ENCODE measurements at regions not wholly inside any gene's neighbourhood (a gene's known extent, or its start where the extent isn't known, plus 50 kb on each side); places are given as distances from the start of the nearest gene placed in this dataset.

DNA sequence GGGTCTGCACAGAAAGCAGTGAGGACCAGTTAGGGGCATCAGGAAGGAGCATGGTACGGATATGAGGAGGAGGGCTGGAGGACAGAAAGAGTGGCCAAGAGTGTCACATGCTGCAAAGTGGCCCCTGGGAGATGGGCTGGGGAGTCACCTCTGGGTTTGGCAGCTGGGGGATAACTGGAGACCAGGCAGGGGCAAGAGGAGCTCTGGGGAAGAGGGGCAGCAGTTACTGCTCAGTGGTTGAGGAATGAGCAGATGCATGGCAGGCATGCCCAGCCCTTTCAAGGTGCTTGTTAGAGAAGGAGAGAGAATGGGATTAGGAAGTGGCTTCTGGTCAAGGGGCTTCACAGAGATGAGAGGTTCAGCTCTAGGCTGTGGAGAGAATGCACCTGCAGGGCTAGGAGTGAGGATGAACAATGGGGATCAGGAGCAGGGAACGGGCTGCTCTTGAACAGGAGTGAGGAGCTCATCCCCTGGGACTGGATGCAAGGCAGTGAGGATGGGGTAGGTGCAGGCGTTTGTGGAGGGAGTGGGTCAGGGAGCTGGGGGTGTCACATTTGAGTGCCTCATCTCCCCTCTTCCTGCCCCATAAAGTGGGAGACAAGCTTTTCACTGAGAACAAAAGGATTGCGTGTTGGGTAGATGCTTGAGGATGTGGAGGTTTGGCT, 127.5 kb downstream of the PAPOLA start:
- DNase-seq (ENCODE audit: low read depth), result no peak
- POLR2A ChIA-PET, result no interaction called here
- no peak overlapping the region for H3K4me3 ChIP-seq (ENCODE audit: low read depth, low read length)
- no peaks in the 10 kb centered on the region for H3K27me3 ChIP-seq (ENCODE audit: control insufficient read depth, insufficient read depth, low read length)
- TF ChIP-seq, protein P1, sequence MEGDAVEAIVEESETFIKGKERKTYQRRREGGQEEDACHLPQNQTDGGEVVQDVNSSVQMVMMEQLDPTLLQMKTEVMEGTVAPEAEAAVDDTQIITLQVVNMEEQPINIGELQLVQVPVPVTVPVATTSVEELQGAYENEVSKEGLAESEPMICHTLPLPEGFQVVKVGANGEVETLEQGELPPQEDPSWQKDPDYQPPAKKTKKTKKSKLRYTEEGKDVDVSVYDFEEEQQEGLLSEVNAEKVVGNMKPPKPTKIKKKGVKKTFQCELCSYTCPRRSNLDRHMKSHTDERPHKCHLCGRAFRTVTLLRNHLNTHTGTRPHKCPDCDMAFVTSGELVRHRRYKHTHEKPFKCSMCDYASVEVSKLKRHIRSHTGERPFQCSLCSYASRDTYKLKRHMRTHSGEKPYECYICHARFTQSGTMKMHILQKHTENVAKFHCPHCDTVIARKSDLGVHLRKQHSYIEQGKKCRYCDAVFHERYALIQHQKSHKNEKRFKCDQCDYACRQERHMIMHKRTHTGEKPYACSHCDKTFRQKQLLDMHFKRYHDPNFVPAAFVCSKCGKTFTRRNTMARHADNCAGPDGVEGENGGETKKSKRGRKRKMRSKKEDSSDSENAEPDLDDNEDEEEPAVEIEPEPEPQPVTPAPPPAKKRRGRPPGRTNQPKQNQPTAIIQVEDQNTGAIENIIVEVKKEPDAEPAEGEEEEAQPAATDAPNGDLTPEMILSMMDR (IDR thresholded peaks at IDR 0.05; ENCODE audit: insufficient read depth, low read depth, low read length), result no peak
- CTCF ChIA-PET, result no interaction called here
- H3K36me3 ChIP-seq (ENCODE audit: control insufficient read depth, insufficient read depth, low read length), result no peaks in the 10 kb centered on the region

DNA sequence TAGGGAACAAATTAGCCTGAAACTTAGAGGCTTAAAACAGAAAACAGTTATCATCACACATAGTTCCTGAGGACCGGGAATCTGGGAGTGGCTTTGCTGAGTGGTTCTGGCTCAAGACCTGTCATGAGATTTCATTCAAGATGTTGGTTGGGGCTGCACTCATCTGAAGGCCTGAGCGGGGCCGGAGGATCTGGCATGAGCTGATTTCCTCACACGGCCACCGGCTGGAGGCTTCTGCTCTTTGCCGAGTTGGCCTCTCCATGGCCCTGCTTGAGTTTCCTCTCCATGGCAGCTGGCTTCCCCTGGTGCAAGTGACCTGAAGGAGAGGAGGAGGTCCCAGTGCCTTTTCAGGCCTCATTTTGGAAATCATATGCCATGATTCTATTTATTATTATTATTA, 128.1 kb downstream of the PAPOLA start:
- Histone ChIP-seq H3K4me3 (ENCODE audit: low read depth, low read length) (no peak overlapping the region), H3K27me3 (ENCODE audit: control insufficient read depth, insufficient read depth, low read length) (no peaks in the 10 kb centered on the region), H3K36me3 (ENCODE audit: control insufficient read depth, insufficient read depth, low read length) (no peaks in the 10 kb centered on the region)
- no peak for DNase-seq (ENCODE audit: low read depth)
- POLR2A ChIA-PET, result no interaction called here
- CTCF ChIA-PET, result no interaction called here
- TF ChIP-seq, protein P1 (IDR thresholded peaks at IDR 0.05; ENCODE audit: insufficient read depth, low read depth, low read length), result no peak

DNA sequence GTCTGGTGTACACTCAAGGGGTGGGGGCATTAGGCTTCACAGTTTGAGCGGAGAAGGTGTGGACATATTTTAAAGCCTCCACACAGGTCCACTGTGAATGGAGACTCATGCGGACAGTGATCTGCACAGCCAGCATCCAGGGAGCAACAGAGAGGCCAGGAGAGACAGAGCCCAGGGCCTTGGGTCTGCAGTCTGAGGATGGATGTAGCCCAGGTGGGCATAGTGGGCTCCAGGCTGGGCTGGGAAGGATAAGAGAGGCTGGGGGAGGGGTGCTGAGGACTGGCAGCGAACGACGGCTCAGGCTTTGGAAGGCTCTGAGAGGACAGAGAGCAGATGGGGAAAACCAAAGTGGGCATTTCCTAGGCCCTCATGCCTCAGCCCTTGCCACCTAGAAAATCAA, 128.8 kb downstream of the PAPOLA start:
- no peaks in the 10 kb centered on the region for H3K36me3 ChIP-seq (ENCODE audit: control insufficient read depth, insufficient read depth, low read length)
- ChIA-PET CTCF (no interaction called here), POLR2A (no interaction called here)
- TF ChIP-seq, protein P1 (IDR thresholded peaks at IDR 0.05; ENCODE audit: insufficient read depth, low read depth, low read length), result no peak
- H3K4me3 ChIP-seq (ENCODE audit: low read depth, low read length), result no peak overlapping the region
- DNase-seq (ENCODE audit: low read depth), result no peak
- no peaks in the 10 kb centered on the region for H3K27me3 ChIP-seq (ENCODE audit: control insufficient read depth, insufficient read depth, low read length)

DNA sequence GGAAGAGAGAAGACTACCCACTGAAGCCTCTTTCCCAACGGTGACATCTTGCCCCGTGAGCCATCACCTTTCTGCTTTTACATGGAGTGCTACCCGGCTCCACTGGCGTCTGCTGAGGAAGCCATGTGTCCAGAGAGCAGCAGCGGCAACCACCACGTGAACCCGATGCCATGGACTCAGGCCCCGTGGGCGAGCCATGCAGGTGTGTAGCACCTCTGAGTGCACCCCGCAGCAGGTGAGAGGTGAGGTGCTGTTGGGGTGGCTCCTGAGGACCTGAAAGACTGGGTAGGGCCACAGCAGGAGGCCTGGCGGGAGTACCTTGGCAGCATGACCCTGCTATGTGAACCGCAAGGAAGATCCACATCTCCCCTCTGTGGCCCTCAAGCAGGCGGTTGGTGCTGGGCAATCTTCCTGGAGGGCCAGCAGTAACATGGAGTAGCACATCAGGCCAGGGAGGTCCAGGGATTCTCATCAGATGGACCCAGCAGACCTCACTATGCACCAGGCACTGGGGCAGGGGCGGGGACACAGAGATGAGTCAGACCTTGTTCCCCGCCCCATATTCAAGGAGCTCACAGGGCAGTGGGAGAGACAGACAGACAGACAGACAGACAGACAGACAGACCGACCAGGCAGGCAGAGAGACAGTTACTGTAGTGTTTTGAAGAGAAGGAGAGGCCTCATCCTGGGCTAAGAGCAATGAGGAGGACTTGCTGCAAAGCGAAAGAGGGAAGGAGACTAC, 129.6 kb downstream of the PAPOLA start:
- Histone ChIP-seq H3K27me3 (ENCODE audit: control insufficient read depth, insufficient read depth, low read length) (no peaks in the 10 kb centered on the region), H3K36me3 (ENCODE audit: control insufficient read depth, insufficient read depth, low read length) (no peaks in the 10 kb centered on the region), H3K4me3 (ENCODE audit: low read depth, low read length) (no peak overlapping the region)
- CTCF ChIA-PET, result no interaction called here
- POLR2A ChIA-PET, result no interaction called here
- TF ChIP-seq, protein P1 (IDR thresholded peaks at IDR 0.05; ENCODE audit: insufficient read depth, low read depth, low read length), result no peak
- DNase-seq (ENCODE audit: low read depth), result no peak

DNA sequence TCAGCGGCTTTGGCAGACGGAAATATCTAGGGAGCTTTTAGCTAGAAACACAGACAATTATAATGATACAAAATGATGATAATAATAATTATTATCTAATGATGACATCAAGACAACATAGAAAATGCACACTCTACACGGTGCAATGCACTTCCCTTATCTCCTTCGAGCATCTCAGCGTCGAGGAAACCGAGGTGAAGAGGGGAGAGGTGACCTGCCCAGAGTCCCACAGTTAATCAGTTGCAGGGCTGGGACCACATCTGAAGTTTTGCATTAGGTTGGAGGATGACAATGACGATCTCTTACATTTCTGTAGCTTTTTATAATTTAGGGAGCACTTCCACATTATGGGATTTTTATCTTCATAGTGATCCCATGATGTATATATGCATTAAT, 130.2 kb downstream of the PAPOLA start:
- ChIA-PET CTCF (no interaction called here), POLR2A (no interaction called here)
- H3K27me3 ChIP-seq (ENCODE audit: control insufficient read depth, insufficient read depth, low read length), result no peaks in the 10 kb centered on the region
- no peak for DNase-seq (ENCODE audit: low read depth)
- TF ChIP-seq, protein P1 (IDR thresholded peaks at IDR 0.05; ENCODE audit: insufficient read depth, low read depth, low read length), result no peak
- H3K36me3 ChIP-seq (ENCODE audit: control insufficient read depth, insufficient read depth, low read length), result no peaks in the 10 kb centered on the region
- H3K4me3 ChIP-seq (ENCODE audit: low read depth, low read length), result no peak overlapping the region

Measured in BJ (cell line).